DND-41 (cell line): ENCODE measurements at regions not wholly inside any gene's neighbourhood (a gene's known extent, or its start where the extent isn't known, plus 50 kb on each side); places are given as distances from the start of the nearest gene placed in this dataset.

ENCODE experiments used
- EZH2 ChIP-seq: IDR thresholded peaks from 3 replicates; pipeline ENCODE4 v1.6.1; 2012; ENCODE audit warnings: borderline replicate concordance, low read depth, mild to moderate bottlenecking, moderate library complexity, low read length, inconsistent platforms; ENCODE audit not compliant: severe bottlenecking
- TF ChIP-seq, protein P1 (sequence below): IDR thresholded peaks from 2 replicates; pipeline ENCODE4 v1.5.1; 2012; ENCODE audit warnings: borderline replicate concordance, low read length, moderate library complexity, mild to moderate bottlenecking; ENCODE audit not compliant: poor library complexity, severe bottlenecking; ENCODE audit errors: extremely low read depth

DNA sequence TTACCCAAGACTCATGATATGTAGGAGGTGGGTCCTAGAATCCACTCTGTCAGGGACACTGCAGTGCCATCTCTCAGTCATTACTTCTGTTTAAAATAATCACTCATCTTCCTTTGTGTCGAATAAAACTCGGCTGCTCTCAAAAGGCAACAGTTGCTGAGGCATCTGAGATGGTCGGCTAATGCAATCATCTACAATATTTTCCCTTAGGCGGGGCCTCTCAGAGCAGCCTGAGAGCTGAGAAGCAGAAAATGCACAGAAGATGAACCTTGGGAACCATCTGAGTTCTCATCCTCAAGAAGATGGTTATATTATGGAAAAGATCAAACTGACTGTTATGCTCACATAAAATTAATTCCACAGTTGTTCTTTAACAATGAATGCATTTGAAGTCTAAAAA lies 1518.2 kb upstream of the TENM4 start:
- TF ChIP-seq EZH2 = no peak
- TF ChIP-seq, protein P1, sequence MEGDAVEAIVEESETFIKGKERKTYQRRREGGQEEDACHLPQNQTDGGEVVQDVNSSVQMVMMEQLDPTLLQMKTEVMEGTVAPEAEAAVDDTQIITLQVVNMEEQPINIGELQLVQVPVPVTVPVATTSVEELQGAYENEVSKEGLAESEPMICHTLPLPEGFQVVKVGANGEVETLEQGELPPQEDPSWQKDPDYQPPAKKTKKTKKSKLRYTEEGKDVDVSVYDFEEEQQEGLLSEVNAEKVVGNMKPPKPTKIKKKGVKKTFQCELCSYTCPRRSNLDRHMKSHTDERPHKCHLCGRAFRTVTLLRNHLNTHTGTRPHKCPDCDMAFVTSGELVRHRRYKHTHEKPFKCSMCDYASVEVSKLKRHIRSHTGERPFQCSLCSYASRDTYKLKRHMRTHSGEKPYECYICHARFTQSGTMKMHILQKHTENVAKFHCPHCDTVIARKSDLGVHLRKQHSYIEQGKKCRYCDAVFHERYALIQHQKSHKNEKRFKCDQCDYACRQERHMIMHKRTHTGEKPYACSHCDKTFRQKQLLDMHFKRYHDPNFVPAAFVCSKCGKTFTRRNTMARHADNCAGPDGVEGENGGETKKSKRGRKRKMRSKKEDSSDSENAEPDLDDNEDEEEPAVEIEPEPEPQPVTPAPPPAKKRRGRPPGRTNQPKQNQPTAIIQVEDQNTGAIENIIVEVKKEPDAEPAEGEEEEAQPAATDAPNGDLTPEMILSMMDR = no peak
